CD4-positive, alpha-beta memory T cell (primary cell): ENCODE measurements at regions not wholly inside any gene's neighbourhood (a gene's known extent, or its start where the extent isn't known, plus 50 kb on each side); places are given as distances from the start of the nearest gene placed in this dataset.

Experiments
- CTCF ChIA-PET: fragments of 350-600 bp; sonication (Branson Sonifier 250); formaldehyde crosslinking; loops from one replicate; lab custom pipeline; 2021; ENCODE audit warnings: inconsistent platforms; ENCODE audit not compliant: partially characterized antibody; lab: Charles Lee
- POLR2A ChIA-PET: fragments of 350-600 bp; sonication (Branson Sonifier 250); formaldehyde crosslinking; loops from one replicate; lab custom pipeline; 2021; ENCODE audit not compliant: partially characterized antibody; lab: Charles Lee
- DNase-seq, 5 donors: peaks; one replicate each; pipeline versions ENCODE4 v3.0.0 to v3.0.0-alpha.2; 2020 to 2022; ENCODE audit warnings: mixed read lengths in 1 of 5
- H3K27ac ChIP-seq: one replicate; pipeline ENCODE4 v1.7.0; 2013; ENCODE audit warnings: low read depth, low read length
- H3K27me3 ChIP-seq: 2 replicates; pipeline ENCODE4 v1.7.0; 2013; ENCODE audit warnings: mild to moderate bottlenecking, low read length, moderate library complexity; ENCODE audit not compliant: insufficient read depth
- H3K36me3 ChIP-seq: 2 replicates; pipeline ENCODE4 v1.7.0; 2013; ENCODE audit warnings: mild to moderate bottlenecking, low read length, moderate library complexity; ENCODE audit not compliant: insufficient read depth
- H3K4me1 ChIP-seq: 2 replicates; pipeline ENCODE4 v1.7.0; 2013; ENCODE audit warnings: mild to moderate bottlenecking, low read length, moderate library complexity; ENCODE audit not compliant: insufficient read depth
- H3K4me3 ChIP-seq, 2 donors: one replicate each; pipeline ENCODE4 v1.7.0; 2013; ENCODE audit warnings: low read length in 2 of 2, mild to moderate bottlenecking in 1 of 2
- H3K9me3 ChIP-seq, 2 donors: one replicate each; pipeline ENCODE4 v1.7.0; 2013; ENCODE audit warnings: low read length in 2 of 2, control low read depth in 1 of 2; ENCODE audit not compliant: control insufficient read depth in 1 of 2
- H3K27ac Mint-ChIP-seq, 7 donors: one replicate each; pipeline ENCODE4 v1.8.0; 2020 to 2021; ENCODE audit warnings: mixed read lengths in 7 of 7, mild to moderate bottlenecking in 6 of 7, inconsistent platforms in 3 of 7, moderate library complexity in 3 of 7
- H3K27me3 Mint-ChIP-seq, 2 donors: one replicate each; pipeline ENCODE4 v1.8.0; 2020 to 2021; ENCODE audit warnings: mixed read lengths in 2 of 2
- H3K36me3 Mint-ChIP-seq, 2 donors: one replicate each; pipeline ENCODE4 v1.8.0; 2020 to 2021; ENCODE audit warnings: mixed read lengths in 2 of 2, inconsistent platforms in 1 of 2, mild to moderate bottlenecking in 1 of 2
- H3K4me1 Mint-ChIP-seq, 4 donors: one replicate each; pipeline ENCODE4 v1.8.0; 2020 to 2021; ENCODE audit warnings: mixed read lengths in 4 of 4, mild to moderate bottlenecking in 1 of 4
- H3K4me3 Mint-ChIP-seq, 8 donors: one replicate each; pipeline ENCODE4 v1.8.0; 2020 to 2021; ENCODE audit warnings: mixed read lengths in 8 of 8, mild to moderate bottlenecking in 7 of 8, moderate library complexity in 6 of 8, inconsistent platforms in 3 of 8
- H3K9me3 Mint-ChIP-seq, 8 donors: one replicate each; pipeline ENCODE4 v1.8.0; 2020 to 2021; ENCODE audit warnings: mixed read lengths in 8 of 8, mild to moderate bottlenecking in 5 of 8, inconsistent platforms in 3 of 8, moderate library complexity in 1 of 8
- intact Hi-C: fragments of 100-400 bp; cut with micrococcal nuclease; formaldehyde crosslinking; loops from one replicate; pipeline ENCODE4 v1.15.1; 2023

DNA sequence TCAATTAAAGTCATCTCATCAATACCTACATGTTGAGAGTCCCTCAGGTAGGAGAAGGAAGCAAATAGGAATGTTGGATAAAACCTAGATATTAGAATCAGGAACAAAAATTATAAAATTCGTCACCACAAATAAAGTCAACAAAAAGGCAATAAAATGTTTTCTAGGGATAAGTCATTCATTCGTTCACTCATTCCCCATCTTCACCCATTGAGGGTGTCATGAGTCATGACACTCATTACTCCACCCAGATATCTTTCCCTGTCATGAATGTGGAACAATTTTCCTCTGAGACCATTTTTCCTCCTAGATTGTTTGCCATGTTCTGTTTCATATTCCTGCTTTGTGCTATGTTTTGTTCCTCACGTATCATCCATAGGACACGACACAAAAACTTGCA is 50.9 kb upstream of the OLIG3 start:
- ChIA-PET POLR2A (no interaction called here), CTCF (no interaction called here)
- Mint-ChIP-seq H3K4me1 (peaks cover 2 to 25% (median 11%) of the 10 kb centered on the region in 4 donors), H3K36me3 (peaks cover 0 to 3% of the 10 kb centered on the region in 2 donors), H3K27ac (no peak overlapping the region), H3K27me3 (peaks cover 0 to 2% of the 10 kb centered on the region in 2 donors), H3K9me3 (peaks cover 0 to 5% (median 1%) of the 10 kb centered on the region in 8 donors), H3K4me3 (no peak overlapping the region)
- Histone ChIP-seq H3K36me3 (no peaks in the 10 kb centered on the region), H3K27me3 (no peaks in the 10 kb centered on the region), H3K27ac (no peak overlapping the region), H3K4me1 (peaks cover 10% of the 10 kb centered on the region), H3K9me3 (no peaks in the 10 kb centered on the region), H3K4me3 (no peak overlapping the region)
- intact Hi-C loops = no loop called here
- no peak for DNase-seq

DNA sequence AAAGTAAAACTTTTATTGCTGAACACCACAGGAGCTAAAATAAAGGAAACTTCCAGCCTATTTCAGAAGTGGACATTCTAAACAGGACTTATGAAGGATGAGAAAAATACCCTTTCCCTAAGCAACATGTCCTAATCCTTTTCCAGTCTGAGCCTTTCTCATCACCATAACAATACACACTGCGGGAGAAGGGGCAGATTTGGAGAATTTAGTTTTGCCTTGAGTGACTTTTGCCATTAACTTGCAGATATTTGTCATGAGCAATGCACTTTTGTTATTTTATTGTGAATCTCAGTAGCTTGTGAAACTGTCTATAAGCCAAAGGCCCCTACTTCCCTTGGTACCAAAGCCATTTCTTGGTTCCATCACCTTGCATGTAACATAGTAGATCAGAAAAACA is 53.0 kb upstream of the OLIG3 start:
- H3K27ac Mint-ChIP-seq = no peak overlapping the region
- Histone ChIP-seq H3K36me3 (no peaks in the 10 kb centered on the region), H3K27ac (no peak overlapping the region), H3K27me3 (no peaks in the 10 kb centered on the region), H3K9me3 (no peaks in the 10 kb centered on the region), H3K4me3 (no peak overlapping the region), H3K4me1 (peaks cover 10% of the 10 kb centered on the region)
- H3K4me1 Mint-ChIP-seq = peaks cover 2 to 19% (median 10%) of the 10 kb centered on the region in 4 donors
- H3K4me3 Mint-ChIP-seq = no peak overlapping the region
- no peak for DNase-seq
- peaks cover 0 to 3% of the 10 kb centered on the region in 2 donors for H3K36me3 Mint-ChIP-seq
- POLR2A ChIA-PET = no interaction called here
- intact Hi-C loops = no loop called here
- CTCF ChIA-PET = no interaction called here
- peaks cover 0 to 2% of the 10 kb centered on the region in 2 donors for H3K27me3 Mint-ChIP-seq
- H3K9me3 Mint-ChIP-seq = peaks cover 0 to 3% (median 0%) of the 10 kb centered on the region in 8 donors

DNA sequence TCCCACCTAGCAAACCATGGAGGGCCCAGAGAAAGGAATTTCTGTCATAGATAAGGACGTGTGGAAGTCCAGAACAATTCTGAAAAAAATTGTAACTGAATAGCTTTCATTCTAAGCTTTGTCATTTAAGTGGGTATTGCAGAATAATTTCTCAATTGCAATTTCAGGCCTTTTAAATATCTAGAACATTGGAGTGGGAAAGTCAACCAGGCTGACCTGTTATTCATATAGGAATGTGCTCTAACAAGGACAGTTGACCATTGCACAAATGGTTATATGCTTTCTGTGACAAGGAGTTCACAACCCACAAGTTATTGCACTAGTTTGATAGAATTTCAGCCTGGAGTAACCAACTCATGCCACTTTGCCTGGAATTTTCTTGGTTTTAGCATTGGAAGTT is 53.4 kb upstream of the OLIG3 start:
- Mint-ChIP-seq H3K9me3 (peaks cover 0 to 3% (median 0%) of the 10 kb centered on the region in 8 donors), H3K4me3 (no peak overlapping the region), H3K27ac (no peak overlapping the region), H3K4me1 (peaks cover 2 to 15% (median 8%) of the 10 kb centered on the region in 4 donors), H3K27me3 (peaks cover 0 to 2% of the 10 kb centered on the region in 2 donors), H3K36me3 (peaks cover 0 to 3% of the 10 kb centered on the region in 2 donors)
- Histone ChIP-seq H3K4me1 (peaks cover 7% of the 10 kb centered on the region), H3K4me3 (no peak overlapping the region), H3K36me3 (no peaks in the 10 kb centered on the region), H3K27me3 (no peaks in the 10 kb centered on the region), H3K27ac (no peak overlapping the region), H3K9me3 (no peaks in the 10 kb centered on the region)
- intact Hi-C loops = no loop called here
- POLR2A ChIA-PET = no interaction called here
- DNase-seq = no peak
- CTCF ChIA-PET = no interaction called here

DNA sequence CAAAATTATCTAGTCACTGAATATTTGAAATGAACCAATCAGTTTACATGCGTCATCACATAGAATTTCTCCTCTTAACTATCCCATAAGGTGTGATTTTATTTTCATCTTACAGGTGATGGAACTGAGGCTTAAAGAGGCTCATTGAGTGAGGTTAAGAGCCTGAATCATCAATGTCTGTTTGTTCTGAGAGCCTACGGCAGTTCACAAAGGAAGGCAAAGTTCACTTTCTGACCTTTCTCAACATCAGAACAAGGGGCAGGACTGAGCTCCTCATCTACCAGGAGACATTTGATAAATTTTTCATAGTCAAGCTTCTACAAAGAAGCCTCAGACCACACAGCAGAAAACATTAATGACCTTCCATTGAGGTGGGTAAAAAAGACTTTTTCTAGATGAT is 54.9 kb upstream of the OLIG3 start:
- intact Hi-C loops = no loop called here

DNA sequence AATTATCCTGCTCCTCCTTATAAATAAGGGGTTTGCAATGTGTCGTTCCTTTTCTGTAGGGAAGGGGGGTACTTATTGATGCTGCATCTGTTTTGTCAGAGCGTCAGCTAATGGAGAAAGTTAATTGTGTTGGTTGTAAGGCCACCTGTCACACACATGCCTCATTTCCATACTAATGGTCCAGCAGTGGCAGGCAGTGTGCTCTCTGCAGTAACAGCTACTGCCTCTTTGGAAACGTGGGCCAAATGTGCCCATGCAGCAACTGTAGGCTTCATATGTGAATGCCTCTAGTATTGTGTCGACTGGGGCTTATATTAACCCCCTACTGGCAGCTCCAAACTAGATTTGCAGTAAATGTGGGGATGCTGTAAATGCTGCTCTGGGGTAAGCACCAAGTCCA is 56.3 kb upstream of the OLIG3 start:
- Mint-ChIP-seq H3K4me1 (peaks cover 0 to 4% (median under 1%) of the 10 kb centered on the region in 4 donors), H3K36me3 (peaks cover 2 to 3% of the 10 kb centered on the region in 2 donors), H3K4me3 (no peak overlapping the region), H3K9me3 (peaks cover 0 to 9% (median 0%) of the 10 kb centered on the region in 8 donors), H3K27me3 (peaks cover 0 to 2% of the 10 kb centered on the region in 2 donors), H3K27ac (no peak overlapping the region)
- Histone ChIP-seq H3K27ac (no peak overlapping the region), H3K4me3 (no peak overlapping the region), H3K36me3 (no peaks in the 10 kb centered on the region), H3K4me1 (no peaks in the 10 kb centered on the region), H3K9me3 (no peaks in the 10 kb centered on the region), H3K27me3 (no peaks in the 10 kb centered on the region)
- DNase-seq = no peak
- intact Hi-C loops = no loop called here
- POLR2A ChIA-PET = no interaction called here
- CTCF ChIA-PET = interaction anchor here (0.9 to 2.4 kb wide), 3 partner anchors 12 to 39 kb away, joined by 3 to 8 read pairs (median 5); no protein-coding TSS in a partner anchor

More for the DNA sequence above, 54.9 kb upstream of the OLIG3 start:
- no peak overlapping the region for H3K4me3 ChIP-seq
- Mint-ChIP-seq H3K4me3 (no peak overlapping the region), H3K9me3 (peaks cover 0 to 3% (median 0%) of the 10 kb centered on the region in 8 donors), H3K27me3 (peaks cover 0 to 2% of the 10 kb centered on the region in 2 donors), H3K36me3 (peaks cover 0 to 3% of the 10 kb centered on the region in 2 donors), H3K27ac (no peak overlapping the region), H3K4me1 (no peaks in the 10 kb centered on the region)
- H3K27ac ChIP-seq = no peak overlapping the region
- no peaks in the 10 kb centered on the region for H3K4me1 ChIP-seq
- H3K36me3 ChIP-seq = no peaks in the 10 kb centered on the region
- DNase-seq = no peak
- ChIA-PET POLR2A (no interaction called here), CTCF (interaction anchor here (1.5 kb wide), 1 partner anchor 11 kb away, joined by 5 read pairs; no protein-coding TSS in a partner anchor)
- H3K9me3 ChIP-seq = no peaks in the 10 kb centered on the region
- H3K27me3 ChIP-seq = no peaks in the 10 kb centered on the region

DNA sequence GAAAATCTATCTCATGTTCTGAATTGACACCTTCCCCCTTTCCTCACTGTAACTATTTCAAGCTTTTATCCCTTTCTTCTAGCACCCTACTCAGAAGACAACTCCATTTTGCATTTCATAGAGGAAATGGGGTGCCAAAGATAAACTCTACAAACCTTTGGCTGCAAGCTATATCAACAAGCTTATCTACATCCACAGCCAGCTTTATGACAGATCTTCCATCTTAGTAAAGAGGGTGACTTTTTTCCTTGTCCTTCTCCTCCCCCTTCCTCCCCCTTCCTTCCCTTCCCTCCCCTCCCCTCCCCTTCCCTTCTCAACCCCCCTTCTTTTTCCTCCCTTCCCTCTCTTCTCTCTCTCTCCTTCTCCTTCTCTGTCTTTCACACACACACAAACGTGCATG is 58.0 kb upstream of the OLIG3 start:
- Mint-ChIP-seq H3K4me1 (peaks cover 3 to 12% (median 5%) of the 10 kb centered on the region in 4 donors), H3K4me3 (no peak overlapping the region), H3K9me3 (peaks cover 0 to 15% (median under 1%) of the 10 kb centered on the region in 8 donors), H3K36me3 (peaks cover 6% of the 10 kb centered on the region in 2 donors), H3K27ac (no peak overlapping the region), H3K27me3 (peaks cover 0 to 4% of the 10 kb centered on the region in 2 donors)
- POLR2A ChIA-PET = interaction anchor here (0.8 to 1.2 kb wide), 2 partner anchors 16 to 18 kb away, joined by 3 read pairs; no protein-coding TSS in a partner anchor
- H3K4me3 ChIP-seq = no peak overlapping the region
- H3K36me3 ChIP-seq = no peaks in the 10 kb centered on the region
- no peaks in the 10 kb centered on the region for H3K4me1 ChIP-seq
- no peaks in the 10 kb centered on the region for H3K9me3 ChIP-seq
- DNase-seq = no peak
- intact Hi-C loops = no loop called here
- H3K27me3 ChIP-seq = no peaks in the 10 kb centered on the region
- no peak overlapping the region for H3K27ac ChIP-seq
- CTCF ChIA-PET = interaction anchor here (1.0 to 2.4 kb wide), 3 partner anchors 9 to 38 kb away, joined by 4 to 8 read pairs (median 5); no protein-coding TSS in a partner anchor

DNA sequence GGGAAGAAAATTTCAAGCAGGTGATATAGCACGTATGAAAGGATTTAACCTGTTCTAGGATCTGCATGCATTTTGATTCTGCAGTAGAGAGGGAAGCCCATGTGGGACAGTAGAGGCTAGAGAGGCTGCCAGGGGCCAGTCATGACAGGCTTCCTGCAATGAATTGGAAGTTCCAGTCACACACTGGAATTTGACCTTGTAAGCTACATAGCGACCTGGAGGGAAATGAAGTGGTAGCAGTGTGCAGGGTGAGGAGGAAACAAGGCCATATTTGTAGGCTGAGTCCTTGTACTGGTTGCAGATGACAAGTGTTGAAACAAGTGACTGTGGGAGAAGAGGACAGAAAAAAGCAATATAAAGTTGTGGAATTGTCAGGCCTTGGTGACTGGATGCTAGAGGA is 58.6 kb upstream of the OLIG3 start:
- Histone ChIP-seq H3K9me3 (no peaks in the 10 kb centered on the region), H3K27me3 (no peaks in the 10 kb centered on the region), H3K27ac (no peak overlapping the region), H3K4me3 (no peak overlapping the region), H3K36me3 (no peaks in the 10 kb centered on the region), H3K4me1 (peaks cover 3% of the 10 kb centered on the region)
- H3K9me3 Mint-ChIP-seq = peaks cover 0 to 15% (median 2%) of the 10 kb centered on the region in 8 donors
- POLR2A ChIA-PET = interaction anchor here (0.8 kb wide), 1 partner anchor 18 kb away, joined by 3 read pairs; no protein-coding TSS in a partner anchor
- H3K27ac Mint-ChIP-seq = no peak overlapping the region
- peaks cover 3 to 18% (median 9%) of the 10 kb centered on the region in 4 donors for H3K4me1 Mint-ChIP-seq
- intact Hi-C loops = no loop called here
- H3K27me3 Mint-ChIP-seq = peaks cover 0 to 4% of the 10 kb centered on the region in 2 donors
- no peak for DNase-seq
- no peak overlapping the region for H3K4me3 Mint-ChIP-seq
- CTCF ChIA-PET = interaction anchor here (1.0 to 2.4 kb wide), 3 partner anchors 9 to 37 kb away, joined by 4 to 8 read pairs (median 5); no protein-coding TSS in a partner anchor
- H3K36me3 Mint-ChIP-seq = peaks cover 6 to 8% of the 10 kb centered on the region in 2 donors
